ENCODE measurements at regions not wholly inside any gene's neighbourhood (a gene's known extent, or its start where the extent isn't known, plus 50 kb on each side); places are given as distances from the start of the nearest gene placed in this dataset.

DNA sequence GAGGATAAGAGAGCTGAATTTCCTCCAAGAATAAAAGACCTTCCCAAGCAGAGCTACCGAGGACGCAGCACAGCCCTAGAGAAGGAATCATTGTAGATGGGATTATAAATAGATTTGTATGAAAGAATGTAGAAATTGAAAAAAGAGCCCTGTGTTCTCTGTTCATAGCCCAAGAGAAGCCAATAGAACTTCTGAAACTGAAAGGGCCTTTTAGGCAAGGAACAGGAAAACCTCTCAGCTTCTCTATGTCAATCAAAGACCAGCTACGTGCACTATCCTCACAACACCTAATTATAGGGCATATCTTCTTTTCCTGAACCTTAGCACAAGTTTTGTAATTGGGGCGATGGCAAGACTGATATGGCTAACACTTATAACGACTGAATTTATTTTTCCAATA, 192.4 kb upstream of the RNPC3 start:
- H3K4me3 ChIP-seq (ENCODE audit: low read depth, low read length) = no peak overlapping the region
- TF ChIP-seq CTCF (conservative IDR thresholded peaks at IDR 0.05; ENCODE audit: low read depth, low read length) = no peak
- no peak for DNase-seq (ENCODE audit: low read depth)

GRCh38 chr1:103327054-103327719, 198.3 kb upstream of the RNPC3 start:
- no peak for TF ChIP-seq CTCF (conservative IDR thresholded peaks at IDR 0.05; ENCODE audit: low read depth, low read length)
- DNase-seq (ENCODE audit: low read depth) = no peak
- no peak overlapping the region for H3K4me3 ChIP-seq (ENCODE audit: low read depth, low read length)

- TF ChIP-seq CTCF (conservative IDR thresholded peaks at IDR 0.05; ENCODE audit: low read depth, low read length) = no peak
- no peak overlapping the region for H3K4me3 ChIP-seq (ENCODE audit: low read depth, low read length)
- DNase-seq (ENCODE audit: low read depth) = no peak
Measured at GRCh38 chr1:103326595-103326994, 198.9 kb upstream of the RNPC3 start.

DNA sequence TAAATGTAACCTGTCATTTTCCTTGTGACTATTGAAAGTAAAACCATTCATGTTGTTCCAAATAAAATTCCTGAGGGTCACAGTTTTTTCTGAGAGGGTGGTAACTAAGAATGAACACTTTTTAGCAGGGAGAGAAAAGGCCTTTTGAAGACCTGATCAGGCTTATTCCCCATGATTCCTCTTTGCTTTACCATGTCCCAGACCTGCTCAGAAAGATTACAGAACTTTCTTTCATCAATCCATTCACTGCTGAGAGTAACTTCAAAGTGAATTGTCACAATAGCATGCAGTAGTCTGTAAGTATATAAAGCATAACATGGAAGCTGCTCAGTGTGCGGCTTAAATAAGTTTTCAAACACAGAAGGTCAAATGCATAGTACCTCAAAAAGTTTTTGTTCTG, 201.5 kb upstream of the COL11A1 start:
- no peak for TF ChIP-seq CTCF (conservative IDR thresholded peaks at IDR 0.05; ENCODE audit: low read depth, low read length)
- DNase-seq (ENCODE audit: low read depth) = no peak
- no peak overlapping the region for H3K4me3 ChIP-seq (ENCODE audit: low read depth, low read length)

DNA sequence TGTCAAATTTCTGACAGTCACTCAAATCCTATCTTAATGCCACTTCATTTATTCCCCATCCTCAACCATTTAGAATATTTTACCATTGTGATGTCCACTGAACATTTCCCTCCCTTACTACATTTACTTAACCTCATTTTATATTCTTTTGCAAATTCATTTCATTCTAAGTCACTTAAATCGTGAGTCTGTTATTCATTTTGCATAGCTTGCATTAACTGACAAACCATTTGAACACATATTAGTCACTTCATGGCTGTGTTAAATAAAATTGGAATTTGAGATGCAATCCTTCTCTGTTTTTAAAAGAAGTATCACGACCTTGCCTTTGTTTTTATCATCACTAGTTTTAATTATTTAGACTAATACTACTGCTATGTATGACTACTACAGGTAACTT, 199.4 kb upstream of the COL11A1 start:
- no peak for TF ChIP-seq CTCF (conservative IDR thresholded peaks at IDR 0.05; ENCODE audit: low read depth, low read length)
- DNase-seq (ENCODE audit: low read depth) = no peak
- H3K4me3 ChIP-seq (ENCODE audit: low read depth, low read length) = no peak overlapping the region

DNA sequence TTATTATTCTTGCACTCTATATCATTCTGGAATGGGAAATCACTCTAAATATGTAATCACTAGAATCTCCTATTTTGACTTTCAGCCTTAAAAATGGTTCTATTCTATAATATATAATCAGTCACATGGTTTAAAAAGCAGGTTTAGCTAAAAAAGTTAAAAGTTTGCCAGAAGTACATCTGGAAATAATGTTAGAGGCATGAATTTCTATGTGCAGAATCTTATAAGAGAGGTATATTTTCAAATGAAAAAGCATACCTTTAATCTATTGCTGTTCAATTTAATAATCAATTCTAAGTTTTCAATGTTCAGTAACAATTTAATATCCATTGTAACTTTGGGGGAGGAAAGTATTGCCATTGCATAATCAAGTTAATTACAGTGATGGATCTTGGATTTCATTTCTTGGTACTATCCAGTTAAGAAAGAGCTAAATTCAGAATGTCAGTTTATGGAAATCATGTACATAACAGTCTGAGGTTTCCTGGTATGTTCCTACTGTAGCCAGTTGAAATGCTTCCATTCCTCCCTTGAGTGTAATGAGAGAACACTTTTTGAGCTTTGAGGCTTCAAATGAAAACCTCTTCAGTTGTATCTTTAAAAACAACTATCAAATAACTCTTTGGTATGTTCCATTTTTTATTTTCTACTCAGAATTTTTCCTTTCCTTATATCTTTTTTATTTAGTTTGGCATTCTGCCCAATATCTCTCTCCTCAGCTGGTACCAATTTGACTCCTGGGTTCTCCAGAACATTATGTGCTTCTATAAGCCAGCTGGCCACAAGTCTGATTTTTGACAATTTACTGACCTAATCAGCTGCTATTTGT, 175.7 kb upstream of the COL11A1 start:
- TF ChIP-seq CTCF (conservative IDR thresholded peaks at IDR 0.05; ENCODE audit: low read depth, low read length) = no peak
- no peak for DNase-seq (ENCODE audit: low read depth)
- H3K4me3 ChIP-seq (ENCODE audit: low read depth, low read length) = no peak overlapping the region
